ENCODE measurements at regions not wholly inside any gene's neighbourhood (a gene's known extent, or its start where the extent isn't known, plus 50 kb on each side); places are given as distances from the start of the nearest gene placed in this dataset.

DNA sequence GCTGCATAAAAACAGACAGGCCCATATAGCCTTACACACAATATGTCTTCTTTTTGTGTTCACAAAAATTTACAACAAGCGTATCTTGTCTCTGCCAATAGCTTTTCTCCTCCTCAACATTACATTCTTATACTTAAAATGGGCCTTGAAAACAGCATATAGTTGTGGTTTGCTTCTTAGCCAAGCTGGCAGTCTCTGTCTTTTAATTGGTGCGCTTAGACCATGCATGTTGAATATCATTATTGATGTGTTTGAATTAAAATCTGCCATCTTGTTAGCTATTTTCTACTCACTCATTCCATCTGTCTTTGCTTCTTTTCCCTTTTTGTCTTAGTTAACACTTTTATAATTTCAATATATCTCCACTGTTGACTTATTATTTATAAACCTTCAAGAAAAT is 76.4 kb downstream of the ING1 start:
- TF ChIP-seq POLR2AphosphoS5 (IDR thresholded peaks at IDR 0.05), result no peak
- TF ChIP-seq POLR2A (IDR thresholded peaks at IDR 0.05; ENCODE audit: low read depth), result no peak
- TF ChIP-seq, protein P1, sequence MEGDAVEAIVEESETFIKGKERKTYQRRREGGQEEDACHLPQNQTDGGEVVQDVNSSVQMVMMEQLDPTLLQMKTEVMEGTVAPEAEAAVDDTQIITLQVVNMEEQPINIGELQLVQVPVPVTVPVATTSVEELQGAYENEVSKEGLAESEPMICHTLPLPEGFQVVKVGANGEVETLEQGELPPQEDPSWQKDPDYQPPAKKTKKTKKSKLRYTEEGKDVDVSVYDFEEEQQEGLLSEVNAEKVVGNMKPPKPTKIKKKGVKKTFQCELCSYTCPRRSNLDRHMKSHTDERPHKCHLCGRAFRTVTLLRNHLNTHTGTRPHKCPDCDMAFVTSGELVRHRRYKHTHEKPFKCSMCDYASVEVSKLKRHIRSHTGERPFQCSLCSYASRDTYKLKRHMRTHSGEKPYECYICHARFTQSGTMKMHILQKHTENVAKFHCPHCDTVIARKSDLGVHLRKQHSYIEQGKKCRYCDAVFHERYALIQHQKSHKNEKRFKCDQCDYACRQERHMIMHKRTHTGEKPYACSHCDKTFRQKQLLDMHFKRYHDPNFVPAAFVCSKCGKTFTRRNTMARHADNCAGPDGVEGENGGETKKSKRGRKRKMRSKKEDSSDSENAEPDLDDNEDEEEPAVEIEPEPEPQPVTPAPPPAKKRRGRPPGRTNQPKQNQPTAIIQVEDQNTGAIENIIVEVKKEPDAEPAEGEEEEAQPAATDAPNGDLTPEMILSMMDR (IDR thresholded peaks at IDR 0.05), result no peak
- TF ChIP-seq EP300 (IDR thresholded peaks at IDR 0.05), result no peak

All from esophagus muscularis mucosa (tissue), 4 donors.